ENCODE measurements at regions not wholly inside any gene's neighbourhood (a gene's known extent, or its start where the extent isn't known, plus 50 kb on each side); places are given as distances from the start of the nearest gene placed in this dataset.
"Not testable (repeated sequence)": the region's sequence is repeated elsewhere in the genome, so short reads cannot be mapped to it uniquely, and the experiment has no call there.

DNA sequence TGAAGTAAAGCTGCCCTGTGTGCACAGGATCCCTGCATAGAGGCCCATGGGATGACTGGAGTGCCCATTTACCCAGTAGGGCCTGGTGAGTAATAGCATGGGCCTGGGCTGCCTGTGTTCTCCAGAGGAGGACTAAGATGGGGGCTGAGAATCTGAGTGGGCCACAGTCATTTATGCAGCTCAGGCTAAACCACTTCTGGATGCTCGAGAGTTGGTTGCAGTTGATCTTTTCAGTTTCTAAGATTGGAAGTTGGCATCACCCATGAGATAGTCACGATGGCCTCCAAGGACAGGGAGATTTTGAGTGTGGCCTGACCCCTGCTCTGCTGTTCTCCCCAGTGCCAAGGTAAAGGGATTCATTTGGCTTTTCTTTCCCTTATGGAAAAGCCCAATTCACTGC lies 179.1 kb upstream of the SPRED2 start:
- WGBS, 10 experiments: 67 to 100% (median 100%) methylated on average over 1 to 2 of the region's 2 CpGs; no CpG with 5 or more reads in 1 of the 10 experiments
- ATAC-seq (replicated peaks in 6 of 8): no peak
- no peak overlapping the region for H3K4me3 ChIP-seq
- H3K4me1 ChIP-seq (replicated peaks in 1 of 2): peaks cover 17 to 31% of the 10 kb centered on the region in 2 donors
- in situ Hi-C loops (cut with MboI; ENCODE audit: low pct_unique_long_range_greater_than_20kb in 2 of 9, low sequenced_read_pairs in 9 of 9, unreplicated experiment in 9 of 9): no loop called here
- no peak overlapping the region for H3K27ac ChIP-seq

DNA sequence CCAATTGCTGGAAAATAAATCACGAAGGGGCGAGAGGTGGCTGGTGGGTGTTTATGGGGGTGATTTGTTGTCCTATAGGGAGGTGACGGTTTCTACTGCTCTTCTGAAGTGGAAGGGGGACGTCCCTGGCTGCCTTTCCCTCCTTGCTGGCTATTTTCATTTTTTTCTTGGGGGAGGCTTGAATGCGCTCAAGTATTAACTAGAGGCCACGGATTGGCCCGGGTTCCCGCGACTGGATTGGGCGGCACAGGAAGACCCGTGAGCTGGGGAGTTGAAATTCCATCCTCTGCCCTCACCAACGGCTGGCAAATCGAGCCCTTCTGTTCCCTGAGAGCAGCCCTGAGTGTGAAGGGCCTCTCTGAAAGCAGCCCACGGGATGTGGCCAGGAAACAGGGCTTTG lies 176.5 kb upstream of the SPRED2 start:
- Histone ChIP-seq H3K27ac (no peak overlapping the region), H3K4me3 (no peak overlapping the region), H3K4me1 (replicated peaks in 1 of 2) (peaks cover 17 to 31% of the 10 kb centered on the region in 2 donors)
- WGBS, 10 experiments: 50 to 100% (median 86%) methylated on average over 1 to 10 of the region's 14 CpGs
- peak in 1 of 8 experiments; percentile 35 for ATAC-seq (replicated peaks in 6 of 8)
- in situ Hi-C loops (cut with MboI; ENCODE audit: low pct_unique_long_range_greater_than_20kb in 2 of 9, low sequenced_read_pairs in 9 of 9, unreplicated experiment in 9 of 9): no loop called here

DNA sequence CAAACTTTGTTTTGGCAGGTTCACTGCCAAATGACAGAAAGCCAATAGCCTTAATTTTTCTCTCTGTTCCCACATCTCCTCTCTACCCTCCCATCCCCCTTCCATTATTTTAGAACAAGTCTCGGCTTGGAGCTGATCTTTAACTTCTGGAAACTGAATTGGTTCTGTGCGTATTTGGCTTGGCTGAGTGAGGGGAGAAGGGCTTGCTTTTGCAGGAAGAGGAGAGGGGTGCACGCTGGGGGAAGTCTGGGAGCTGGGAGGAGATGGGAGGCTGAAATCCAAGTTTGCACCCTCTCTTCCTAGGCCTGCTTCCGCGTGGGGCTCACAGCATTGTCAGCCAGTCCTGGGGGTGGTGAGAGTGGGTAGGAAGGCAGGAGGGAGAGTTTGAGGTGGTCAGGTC lies 176.1 kb upstream of the SPRED2 start:
- in situ Hi-C loops (cut with MboI; ENCODE audit: low pct_unique_long_range_greater_than_20kb in 2 of 9, low sequenced_read_pairs in 9 of 9, unreplicated experiment in 9 of 9): no loop called here
- Histone ChIP-seq H3K4me3 (no peak overlapping the region), H3K27ac (no peak overlapping the region), H3K4me1 (replicated peaks in 1 of 2) (peaks cover 17 to 31% of the 10 kb centered on the region in 2 donors)
- ATAC-seq (replicated peaks in 6 of 8): peak in 3 of 8 experiments; percentile 3 to 34 (median 4)
- WGBS, 10 experiments: 21 to 66% (median 50%) methylated on average over 1 to 3 of the region's 5 CpGs; no CpG with 5 or more reads in 5 of the 10 experiments

DNA sequence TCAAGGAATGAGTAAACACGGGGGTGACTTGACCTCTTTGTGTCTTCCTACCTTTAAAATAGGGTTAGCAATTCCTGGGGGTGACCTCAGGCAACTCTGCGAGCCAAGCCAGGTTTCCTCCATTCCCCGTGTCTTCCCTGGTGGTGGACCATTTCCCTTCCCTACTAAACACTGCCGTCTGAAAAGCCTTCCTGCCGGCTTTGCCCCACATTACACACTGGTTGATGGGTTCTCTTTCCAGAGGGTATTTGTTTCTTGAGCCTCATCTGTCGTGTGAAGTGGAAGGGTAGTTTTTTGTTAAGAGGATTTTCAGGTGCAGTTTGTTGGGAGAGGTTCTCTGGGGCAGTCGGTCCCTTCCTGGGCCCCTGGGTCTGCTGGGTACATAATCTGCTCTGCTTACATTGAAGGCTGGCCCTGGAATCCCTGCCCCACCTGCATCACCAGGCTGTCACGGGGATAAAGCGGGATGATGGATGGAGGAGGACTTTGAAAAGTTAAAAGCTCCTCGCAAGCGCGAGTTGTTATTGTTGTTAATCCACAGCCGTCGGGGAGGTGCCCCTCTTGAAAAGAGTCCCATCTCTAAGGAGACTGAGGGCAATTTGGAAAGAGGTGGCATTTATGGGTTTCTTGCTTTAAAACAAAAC lies 175.4 kb upstream of the SPRED2 start:
- WGBS, 10 experiments: 0 to 100% (median 46%) methylated on average over 2 to 8 of the region's 14 CpGs; no CpG with 5 or more reads in 1 of the 10 experiments
- no peak overlapping the region for H3K27ac ChIP-seq
- in situ Hi-C loops (cut with MboI; ENCODE audit: low pct_unique_long_range_greater_than_20kb in 2 of 9, low sequenced_read_pairs in 9 of 9, unreplicated experiment in 9 of 9): no loop called here
- no peak overlapping the region for H3K4me3 ChIP-seq
- ATAC-seq (replicated peaks in 6 of 8): peak in 4 of 8 experiments; percentile 42 to 78 (median 61)
- H3K4me1 ChIP-seq (replicated peaks in 1 of 2): peaks cover 14 to 25% of the 10 kb centered on the region in 2 donors

DNA sequence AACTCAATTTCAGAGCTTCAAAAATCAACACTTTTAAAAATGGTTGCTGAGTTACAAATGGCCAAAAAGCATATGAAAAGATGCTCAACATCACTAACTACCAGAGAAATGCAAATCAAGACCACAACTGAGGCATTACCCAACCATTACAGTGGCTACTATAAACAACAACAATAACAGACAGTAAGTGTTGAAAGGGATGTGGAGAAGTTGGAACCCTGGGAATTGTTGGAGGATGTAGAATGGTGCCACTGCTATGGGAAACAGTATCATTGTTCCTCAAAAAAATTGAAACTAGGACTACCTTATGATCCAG lies 173.3 kb upstream of the SPRED2 start:
- H3K4me3 ChIP-seq: no peak overlapping the region
- peaks cover 12 to 18% of the 10 kb centered on the region in 2 donors for H3K4me1 ChIP-seq (replicated peaks in 1 of 2)
- in situ Hi-C loops (cut with MboI; ENCODE audit: low pct_unique_long_range_greater_than_20kb in 2 of 9, low sequenced_read_pairs in 9 of 9, unreplicated experiment in 9 of 9): no loop called here
- H3K27ac ChIP-seq: no peak overlapping the region
- peak in 1 of 8 experiments; percentile 27 for ATAC-seq (replicated peaks in 6 of 8)

DNA sequence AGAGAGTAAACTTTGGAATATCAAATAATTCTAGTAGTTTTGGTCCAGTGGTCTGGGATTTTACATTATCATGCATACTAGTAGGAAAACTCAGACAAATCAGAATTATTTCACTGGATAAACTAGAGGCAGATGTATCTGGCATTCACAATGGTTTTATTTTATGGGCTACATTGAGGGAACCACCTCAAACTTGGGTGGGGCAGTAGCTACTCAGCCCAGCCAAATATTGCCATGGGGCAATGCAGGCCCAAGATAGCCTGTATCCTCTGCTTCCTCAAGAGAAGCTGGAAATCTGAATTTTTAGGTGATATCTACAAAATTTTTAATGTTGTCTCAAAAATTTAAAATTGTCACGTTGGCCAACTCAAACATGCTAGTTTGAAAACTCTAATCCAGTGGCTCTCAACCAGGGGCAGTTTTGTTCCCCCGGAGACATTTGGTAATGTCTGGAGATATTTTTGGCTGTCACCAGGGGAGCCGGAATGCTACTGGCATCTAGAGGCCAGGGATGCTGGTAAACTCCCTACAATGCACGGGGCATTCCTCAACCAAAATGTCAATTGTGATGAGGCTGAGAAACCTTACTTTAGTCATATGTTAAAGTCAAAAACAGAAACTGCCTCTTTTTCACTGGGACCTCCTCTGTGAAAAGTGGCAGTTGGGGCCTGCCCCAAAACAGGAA lies 172.8 kb upstream of the SPRED2 start:
- WGBS, 10 experiments: 14 to 100% (median 65%) methylated on average over 1 to 4 of the region's 4 CpGs; no CpG with 5 or more reads in 1 of the 10 experiments
- in situ Hi-C loops (cut with MboI; ENCODE audit: low pct_unique_long_range_greater_than_20kb in 2 of 9, low sequenced_read_pairs in 9 of 9, unreplicated experiment in 9 of 9): no loop called here
- Histone ChIP-seq H3K4me3 (no peak overlapping the region), H3K27ac (no peak overlapping the region), H3K4me1 (replicated peaks in 1 of 2) (peaks cover 12 to 18% of the 10 kb centered on the region in 2 donors)
- peak in 3 of 8 experiments; percentile 43 to 76 (median 47) for ATAC-seq (replicated peaks in 6 of 8)

DNA sequence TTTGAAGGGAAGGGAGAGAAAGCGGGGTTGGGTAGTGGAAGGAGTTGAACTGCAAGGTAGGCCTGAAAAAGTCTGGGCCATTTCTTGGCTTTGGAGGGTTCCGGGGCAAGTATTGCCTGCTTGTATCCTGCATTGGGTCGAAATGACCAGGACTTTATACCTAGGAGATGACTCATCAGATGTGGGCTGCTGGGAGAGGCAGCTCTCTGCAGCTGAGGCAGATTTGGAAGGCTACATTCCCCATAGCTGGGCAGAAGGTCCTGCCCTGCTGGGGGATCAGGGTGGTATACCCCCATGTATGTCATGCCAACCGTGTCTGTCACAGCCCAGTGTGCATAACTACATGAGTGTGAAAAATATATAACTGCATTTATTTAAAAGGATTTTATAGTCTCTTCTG lies 171.8 kb upstream of the SPRED2 start:
- peak in 2 of 8 experiments; percentile 59 to 68 for ATAC-seq (replicated peaks in 6 of 8)
- H3K4me1 ChIP-seq (replicated peaks in 1 of 2): peaks cover 12 to 17% of the 10 kb centered on the region in 2 donors
- no peak overlapping the region for H3K27ac ChIP-seq
- H3K4me3 ChIP-seq: no peak overlapping the region
- 0 to 100% (median 92%) methylated on average over 1 to 4 of the region's 4 CpGs; no CpG with 5 or more reads in 3 of the 10 experiments for WGBS, 10 experiments
- in situ Hi-C loops (cut with MboI; ENCODE audit: low pct_unique_long_range_greater_than_20kb in 2 of 9, low sequenced_read_pairs in 9 of 9, unreplicated experiment in 9 of 9): no loop called here

DNA sequence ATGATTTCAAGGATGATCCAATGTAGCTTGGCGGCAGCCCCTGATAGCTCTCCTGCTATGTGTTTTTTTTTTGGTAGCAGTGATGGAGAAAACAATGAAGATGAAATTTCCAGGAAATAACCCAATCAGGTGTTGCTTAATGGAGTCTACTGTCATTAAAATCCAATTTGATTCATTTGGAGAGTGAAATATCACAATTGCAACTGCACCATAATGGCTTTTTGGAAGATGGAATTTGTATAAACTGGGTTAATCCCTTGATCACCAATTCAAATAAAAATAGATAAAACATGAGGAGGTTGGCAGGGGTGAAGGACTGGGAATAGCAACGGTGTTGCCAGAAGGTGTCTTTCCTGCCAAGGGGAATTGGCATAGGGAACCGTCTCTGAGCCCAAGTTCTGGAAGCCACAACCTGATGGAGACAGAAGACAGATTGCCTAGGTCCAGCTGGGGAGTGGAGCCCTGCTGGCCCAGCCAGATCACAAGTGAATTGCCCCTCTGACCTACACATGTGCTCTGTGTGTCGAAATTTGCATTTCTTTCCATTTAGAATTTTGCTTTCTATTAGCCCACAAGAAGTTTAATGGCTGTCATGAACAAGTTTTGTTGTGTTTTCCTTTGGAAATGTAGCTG lies 170.3 kb upstream of the SPRED2 start:
- WGBS, 10 experiments: 40 to 100% (median 84%) methylated on average over 1 to 3 of the region's 4 CpGs
- Histone ChIP-seq H3K4me1 (replicated peaks in 1 of 2) (peaks cover 2 to 3% of the 10 kb centered on the region in 2 donors), H3K4me3 (no peak overlapping the region), H3K27ac (no peak overlapping the region)
- no peak for ATAC-seq (replicated peaks in 6 of 8)
- in situ Hi-C loops (cut with MboI; ENCODE audit: low pct_unique_long_range_greater_than_20kb in 2 of 9, low sequenced_read_pairs in 9 of 9, unreplicated experiment in 9 of 9): no loop called here

DNA sequence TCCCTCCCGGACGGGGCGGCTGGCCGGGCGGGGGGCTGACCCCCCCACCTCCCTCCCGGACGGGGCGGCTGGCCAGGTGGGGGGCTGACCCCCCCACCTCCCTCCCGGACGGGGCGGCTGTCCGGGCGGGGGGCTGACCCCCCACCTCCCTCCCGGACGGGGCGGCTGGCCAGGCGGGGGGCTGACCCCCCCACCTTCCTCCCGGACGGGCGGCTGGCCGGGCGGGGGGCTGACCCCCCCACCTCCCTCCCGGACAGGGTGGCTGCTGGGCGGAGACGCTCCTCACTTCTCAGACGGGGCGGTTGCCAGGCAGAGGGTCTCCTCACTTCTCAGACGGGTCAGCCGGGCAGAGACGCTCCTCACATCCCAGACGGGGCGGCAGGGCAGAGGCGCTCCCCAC lies 168.5 kb upstream of the SPRED2 start:
- WGBS, 10 experiments: no CpG with 5 or more reads among the region's 33 CpGs
- in situ Hi-C loops (cut with MboI; ENCODE audit: low pct_unique_long_range_greater_than_20kb in 2 of 9, low sequenced_read_pairs in 9 of 9, unreplicated experiment in 9 of 9); H3K4me3 ChIP-seq; H3K4me1 ChIP-seq (replicated peaks in 1 of 2); H3K27ac ChIP-seq; ATAC-seq (replicated peaks in 6 of 8): not testable (repeated sequence)

DNA sequence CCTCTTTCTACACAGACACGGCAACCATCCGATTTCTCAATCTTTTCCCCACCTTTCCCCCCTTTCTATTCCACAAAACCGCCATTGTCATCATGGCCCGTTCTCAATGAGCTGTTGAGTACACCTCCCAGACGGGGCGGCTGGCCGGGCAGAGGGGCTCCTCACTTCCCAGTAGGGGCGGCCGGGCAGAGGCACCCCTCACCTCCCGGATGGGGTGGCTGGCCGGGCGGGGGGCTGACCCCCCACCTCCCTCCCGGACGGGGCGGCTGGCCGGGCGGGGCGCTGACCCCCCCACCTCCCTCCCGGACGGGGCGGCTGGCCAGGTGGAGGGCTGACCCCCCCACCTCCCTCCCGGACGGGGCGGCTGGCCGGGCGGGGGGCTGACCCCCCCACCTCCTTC lies 168.0 kb upstream of the SPRED2 start:
- H3K4me1 ChIP-seq (replicated peaks in 1 of 2); H3K4me3 ChIP-seq; ATAC-seq (replicated peaks in 6 of 8); H3K27ac ChIP-seq; in situ Hi-C loops (cut with MboI; ENCODE audit: low pct_unique_long_range_greater_than_20kb in 2 of 9, low sequenced_read_pairs in 9 of 9, unreplicated experiment in 9 of 9): not testable (repeated sequence)
- WGBS, 10 experiments: no CpG with 5 or more reads among the region's 26 CpGs

DNA sequence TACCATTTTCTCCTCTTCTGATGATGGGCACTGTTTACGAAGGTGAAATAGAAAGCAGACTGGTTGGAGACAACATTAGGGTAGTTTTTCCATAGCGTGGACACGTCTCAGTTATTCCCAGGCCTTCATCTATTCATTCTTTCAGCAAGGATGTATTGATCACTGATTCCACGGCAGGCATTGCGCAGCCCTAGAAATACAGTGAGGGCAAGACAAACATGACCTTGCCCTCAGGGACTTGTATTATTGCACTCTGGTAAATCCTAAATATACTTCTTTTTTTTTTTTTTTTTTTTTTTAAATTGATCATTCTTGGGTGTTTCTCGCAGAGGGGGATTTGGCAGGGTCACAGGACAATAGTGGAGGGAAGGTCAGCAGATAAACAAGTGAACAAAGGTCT lies 167.3 kb upstream of the SPRED2 start:
- in situ Hi-C loops (cut with MboI; ENCODE audit: low pct_unique_long_range_greater_than_20kb in 2 of 9, low sequenced_read_pairs in 9 of 9, unreplicated experiment in 9 of 9): no loop called here
- H3K4me3 ChIP-seq: no peak overlapping the region
- ATAC-seq (replicated peaks in 6 of 8): no peak
- no peak overlapping the region for H3K27ac ChIP-seq
- 75 to 100% (median 93%) methylated on average over 1 to 5 of the region's 6 CpGs; no CpG with 5 or more reads in 5 of the 10 experiments for WGBS, 10 experiments
- no peaks in the 10 kb centered on the region for H3K4me1 ChIP-seq (replicated peaks in 1 of 2)

DNA sequence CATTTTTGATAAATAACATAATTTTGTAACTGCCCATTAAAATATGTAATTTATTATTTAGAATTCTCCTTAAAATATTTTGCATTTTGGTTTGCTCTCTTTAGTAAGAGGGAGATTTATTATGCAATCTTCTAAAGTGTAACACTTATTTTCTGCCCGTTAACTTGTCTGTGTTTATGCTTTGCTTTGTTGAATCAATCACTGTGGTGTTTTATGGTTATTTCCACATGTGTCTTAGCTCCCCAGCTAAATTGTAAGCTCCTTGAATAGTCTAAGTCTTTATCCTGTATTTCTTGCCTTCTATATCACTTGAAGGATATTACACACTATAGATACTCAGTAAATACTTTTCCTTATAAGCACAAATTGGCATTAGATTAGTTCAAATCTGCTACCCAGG lies 166.6 kb upstream of the SPRED2 start:
- Histone ChIP-seq H3K27ac (no peak overlapping the region), H3K4me3 (no peak overlapping the region), H3K4me1 (replicated peaks in 1 of 2) (no peaks in the 10 kb centered on the region)
- no peak for ATAC-seq (replicated peaks in 6 of 8)
- 20 to 100% (median 89%) methylated on average over 1 of the region's 1 CpG for WGBS, 10 experiments
- in situ Hi-C loops (cut with MboI; ENCODE audit: low pct_unique_long_range_greater_than_20kb in 2 of 9, low sequenced_read_pairs in 9 of 9, unreplicated experiment in 9 of 9): no loop called here

DNA sequence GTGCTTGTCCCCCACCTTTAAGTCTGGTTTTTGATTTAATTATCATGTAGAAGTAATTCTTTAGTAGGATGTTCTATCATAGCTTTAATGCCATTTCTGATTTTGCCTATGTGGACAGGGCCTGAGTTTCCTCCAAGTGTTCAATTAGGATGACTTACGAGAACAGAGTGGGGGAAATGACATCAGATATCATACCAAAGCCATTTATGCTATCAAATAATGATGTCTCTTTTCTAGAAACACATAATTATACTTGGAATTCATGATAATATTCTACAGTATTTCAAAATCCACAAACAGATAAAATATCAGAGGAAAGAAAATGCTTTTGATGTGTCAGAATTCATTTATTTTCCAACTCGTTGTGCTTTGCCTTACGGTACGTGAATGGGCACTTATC lies 165.9 kb upstream of the SPRED2 start:
- ATAC-seq (replicated peaks in 6 of 8): no peak
- Histone ChIP-seq H3K4me1 (replicated peaks in 1 of 2) (no peaks in the 10 kb centered on the region), H3K4me3 (no peak overlapping the region), H3K27ac (no peak overlapping the region)
- 67 to 100% (median 88%) methylated on average over 1 to 4 of the region's 4 CpGs for WGBS, 10 experiments
- in situ Hi-C loops (cut with MboI; ENCODE audit: low pct_unique_long_range_greater_than_20kb in 2 of 9, low sequenced_read_pairs in 9 of 9, unreplicated experiment in 9 of 9): no loop called here

All from motor neuron (in vitro differentiated cells).